Right atrium auricular region (tissue), 2 donors: ENCODE measurements at regions not wholly inside any gene's neighbourhood (a gene's known extent, or its start where the extent isn't known, plus 50 kb on each side); places are given as distances from the start of the nearest gene placed in this dataset.
A peak's percentile ranks its signal among the peaks of the same experiment; 100 is the strongest.

ENCODE experiments used
- DNase-seq: peaks from one replicate; pipeline ENCODE4 v3.0.0-alpha.2; 2019; ENCODE audit warnings: low spot score
- H3K27ac ChIP-seq, 2 donors: fragments of 200-600 bp; sonication (generic); 1 replicate in 1 of 2; 2 replicates in 1 of 2; pipeline ENCODE4 v1.5.1; 2016 to 2019
- H3K27me3 ChIP-seq, 2 donors: fragments of 200-600 bp; sonication (generic); one replicate each; pipeline versions ENCODE4 v1.5.1 to v1.6.0; 2017 to 2019
- H3K36me3 ChIP-seq: fragments of 200-600 bp; sonication (generic); one replicate; pipeline ENCODE4 v1.5.1; 2016
- H3K4me1 ChIP-seq, 2 donors: fragments of 200-600 bp; sonication (generic); one replicate each; pipeline versions ENCODE4 v1.5.1 to v1.6.0; 2017 to 2019
- H3K4me3 ChIP-seq, 2 donors: fragments of 200-600 bp; sonication (generic); 1 replicate in 1 of 2; 2 replicates in 1 of 2; pipeline ENCODE4 v1.5.1; 2017 to 2019; ENCODE audit warnings: mild to moderate bottlenecking in 1 of 2, moderate library complexity in 1 of 2
- H3K9me3 ChIP-seq, 2 donors: fragments of 200-600 bp; sonication (generic); one replicate each; pipeline ENCODE4 v1.5.1; 2019
- CTCF ChIP-seq, 2 donors: fragments of 200-600 bp; sonication (generic); IDR thresholded peaks; one replicate each; pipeline ENCODE4 v1.5.1; 2019; ENCODE audit warnings: antibody characterized with exemption in 2 of 2

DNA sequence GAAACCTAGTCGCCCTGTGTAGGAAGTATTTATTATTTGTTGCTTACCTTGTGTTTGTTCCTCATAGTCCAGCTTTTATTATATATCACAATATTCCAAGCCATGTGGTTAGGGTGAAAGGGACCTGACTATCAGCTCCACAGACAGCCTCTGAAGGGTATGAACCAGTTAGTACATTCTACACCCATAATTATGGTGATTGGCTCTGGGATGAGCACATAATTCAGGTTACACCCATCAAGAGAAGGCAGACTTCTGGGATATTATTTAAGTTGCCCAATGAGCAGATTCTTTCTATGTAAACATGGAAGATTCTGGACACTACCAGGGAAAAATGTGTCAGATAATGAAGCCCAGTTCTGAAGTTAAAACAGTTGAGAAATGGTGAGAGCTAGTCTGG is 168.0 kb downstream of the KIF4B start:
- Histone ChIP-seq H3K9me3 (peaks cover 0 to 20% of the 10 kb centered on the region in 2 donors), H3K36me3 (no peaks in the 10 kb centered on the region), H3K4me1 (no peaks in the 10 kb centered on the region), H3K4me3 (no peak overlapping the region), H3K27ac (no peak overlapping the region), H3K27me3 (no peaks in the 10 kb centered on the region)
- no peak for DNase-seq
- no peak for TF ChIP-seq CTCF (IDR thresholded peaks at IDR 0.05)

GRCh38 chr5:155189476-155189875 is 175.9 kb downstream of the KIF4B start:
- no peak overlapping the region for H3K4me3 ChIP-seq
- no peaks in the 10 kb centered on the region for H3K4me1 ChIP-seq
- peaks cover 0 to 7% of the 10 kb centered on the region in 2 donors for H3K9me3 ChIP-seq
- H3K36me3 ChIP-seq = no peaks in the 10 kb centered on the region
- DNase-seq = no peak
- no peaks in the 10 kb centered on the region for H3K27me3 ChIP-seq
- no peak for TF ChIP-seq CTCF (IDR thresholded peaks at IDR 0.05)
- H3K27ac ChIP-seq = no peak overlapping the region

DNA sequence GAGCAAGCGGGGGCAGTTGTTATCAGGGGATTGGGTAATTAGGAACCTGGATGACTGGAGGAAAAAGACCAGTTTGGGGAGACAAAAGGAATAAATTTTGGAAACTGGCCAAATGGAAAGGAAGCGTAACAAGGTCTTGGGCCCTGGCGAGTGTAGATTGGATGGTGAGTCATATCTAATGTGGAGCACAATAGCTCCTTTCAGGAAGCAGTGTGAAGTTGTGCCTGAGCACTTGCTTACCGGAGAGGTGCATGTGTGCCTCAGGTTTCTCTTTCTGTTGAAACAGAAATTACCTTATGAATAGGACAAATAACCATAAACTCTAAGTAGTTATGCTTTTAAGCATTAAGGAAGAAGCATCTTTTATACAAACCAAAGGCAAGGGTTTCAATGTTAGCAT is 176.4 kb downstream of the KIF4B start:
- H3K36me3 ChIP-seq = no peaks in the 10 kb centered on the region
- no peak for DNase-seq
- no peak for TF ChIP-seq CTCF (IDR thresholded peaks at IDR 0.05)
- H3K27me3 ChIP-seq = no peaks in the 10 kb centered on the region
- peaks cover 0 to 2% of the 10 kb centered on the region in 2 donors for H3K9me3 ChIP-seq
- no peaks in the 10 kb centered on the region for H3K4me1 ChIP-seq
- no peak overlapping the region for H3K4me3 ChIP-seq
- H3K27ac ChIP-seq = no peak overlapping the region

- no peak for TF ChIP-seq CTCF (IDR thresholded peaks at IDR 0.05)
- Histone ChIP-seq H3K27ac (peak overlapping the region; percentile 79 to 96), H3K4me1 (no peaks in the 10 kb centered on the region), H3K27me3 (no peaks in the 10 kb centered on the region), H3K4me3 (no peak overlapping the region), H3K9me3 (no peaks in the 10 kb centered on the region), H3K36me3 (no peaks in the 10 kb centered on the region)
- DNase-seq = no peak
Observed at GRCh38 chr5:155193029-155193428, 179.5 kb downstream of the KIF4B start.

GRCh38 chr5:155193483-155194107 is 180.0 kb downstream of the KIF4B start:
- Histone ChIP-seq H3K4me3 (no peak overlapping the region), H3K27ac (peak overlapping the region; percentile 79 to 96), H3K36me3 (no peaks in the 10 kb centered on the region), H3K9me3 (no peaks in the 10 kb centered on the region), H3K4me1 (no peaks in the 10 kb centered on the region), H3K27me3 (no peaks in the 10 kb centered on the region)
- TF ChIP-seq CTCF (IDR thresholded peaks at IDR 0.05) = no peak
- DNase-seq = no peak

DNA sequence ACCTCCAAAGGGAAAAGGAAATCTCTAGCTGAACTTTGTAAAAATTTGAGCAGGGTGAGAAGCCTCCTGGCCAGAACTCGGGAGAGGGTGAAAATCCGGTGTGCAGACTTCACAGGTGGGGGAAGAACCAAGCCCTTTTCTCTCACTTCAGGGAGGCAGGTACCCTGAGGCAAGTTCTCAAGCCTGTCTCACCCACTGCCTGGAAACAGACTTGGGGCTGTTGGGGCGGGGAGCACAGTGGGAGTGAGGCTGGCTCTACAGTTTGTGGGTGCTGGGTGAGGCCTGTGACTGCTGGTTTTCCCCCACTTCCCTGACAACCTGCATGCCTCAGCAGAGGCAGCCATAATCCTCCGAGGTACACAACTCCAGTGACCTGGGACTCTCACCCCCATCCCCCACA is 187.1 kb downstream of the KIF4B start:
- TF ChIP-seq CTCF (IDR thresholded peaks at IDR 0.05) = no peak
- Histone ChIP-seq H3K36me3 (no peaks in the 10 kb centered on the region), H3K9me3 (peaks cover 0 to 8% of the 10 kb centered on the region in 2 donors), H3K27ac (no peak overlapping the region), H3K4me1 (no peaks in the 10 kb centered on the region), H3K27me3 (no peaks in the 10 kb centered on the region), H3K4me3 (no peak overlapping the region)
- no peak for DNase-seq
